Neural cell (in vitro differentiated cells): ENCODE measurements at regions not wholly inside any gene's neighbourhood (a gene's known extent, or its start where the extent isn't known, plus 50 kb on each side); places are given as distances from the start of the nearest gene placed in this dataset.

Source experiments
- POLR2AphosphoS5 ChIP-seq: IDR thresholded peaks from 2 replicates; pipeline ENCODE4 v1.6.1; 2012
- TF ChIP-seq, protein P1 (sequence below): IDR thresholded peaks from 2 replicates; pipeline ENCODE4 v1.6.1; 2012; ENCODE audit warnings: borderline replicate concordance

DNA sequence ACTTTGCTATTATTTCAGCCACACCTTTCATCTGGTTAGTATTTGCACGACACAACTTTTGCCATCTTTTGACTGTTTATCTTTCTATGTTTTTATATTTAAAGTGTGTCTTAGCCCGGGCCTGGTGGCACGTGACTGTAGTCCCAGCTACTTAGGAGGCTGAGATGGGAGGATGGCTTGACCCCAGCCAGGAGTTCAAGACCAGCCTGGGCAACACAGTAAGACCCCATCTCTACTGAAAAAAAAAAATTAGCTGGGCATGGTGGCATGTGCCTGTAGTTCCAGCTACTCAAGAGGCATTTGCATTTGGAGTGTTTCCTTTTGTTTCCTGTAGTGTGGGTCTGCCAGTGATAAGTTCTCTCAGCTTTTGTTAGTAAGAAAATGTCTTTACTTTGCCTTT lies 88.7 kb upstream of the GLI2 start:
- TF ChIP-seq, protein P1, sequence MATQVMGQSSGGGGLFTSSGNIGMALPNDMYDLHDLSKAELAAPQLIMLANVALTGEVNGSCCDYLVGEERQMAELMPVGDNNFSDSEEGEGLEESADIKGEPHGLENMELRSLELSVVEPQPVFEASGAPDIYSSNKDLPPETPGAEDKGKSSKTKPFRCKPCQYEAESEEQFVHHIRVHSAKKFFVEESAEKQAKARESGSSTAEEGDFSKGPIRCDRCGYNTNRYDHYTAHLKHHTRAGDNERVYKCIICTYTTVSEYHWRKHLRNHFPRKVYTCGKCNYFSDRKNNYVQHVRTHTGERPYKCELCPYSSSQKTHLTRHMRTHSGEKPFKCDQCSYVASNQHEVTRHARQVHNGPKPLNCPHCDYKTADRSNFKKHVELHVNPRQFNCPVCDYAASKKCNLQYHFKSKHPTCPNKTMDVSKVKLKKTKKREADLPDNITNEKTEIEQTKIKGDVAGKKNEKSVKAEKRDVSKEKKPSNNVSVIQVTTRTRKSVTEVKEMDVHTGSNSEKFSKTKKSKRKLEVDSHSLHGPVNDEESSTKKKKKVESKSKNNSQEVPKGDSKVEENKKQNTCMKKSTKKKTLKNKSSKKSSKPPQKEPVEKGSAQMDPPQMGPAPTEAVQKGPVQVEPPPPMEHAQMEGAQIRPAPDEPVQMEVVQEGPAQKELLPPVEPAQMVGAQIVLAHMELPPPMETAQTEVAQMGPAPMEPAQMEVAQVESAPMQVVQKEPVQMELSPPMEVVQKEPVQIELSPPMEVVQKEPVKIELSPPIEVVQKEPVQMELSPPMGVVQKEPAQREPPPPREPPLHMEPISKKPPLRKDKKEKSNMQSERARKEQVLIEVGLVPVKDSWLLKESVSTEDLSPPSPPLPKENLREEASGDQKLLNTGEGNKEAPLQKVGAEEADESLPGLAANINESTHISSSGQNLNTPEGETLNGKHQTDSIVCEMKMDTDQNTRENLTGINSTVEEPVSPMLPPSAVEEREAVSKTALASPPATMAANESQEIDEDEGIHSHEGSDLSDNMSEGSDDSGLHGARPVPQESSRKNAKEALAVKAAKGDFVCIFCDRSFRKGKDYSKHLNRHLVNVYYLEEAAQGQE, result no peak
- TF ChIP-seq POLR2AphosphoS5, result no peak
